ENCODE measurements at regions not wholly inside any gene's neighbourhood (a gene's known extent, or its start where the extent isn't known, plus 50 kb on each side); places are given as distances from the start of the nearest gene placed in this dataset.

GRCh38 chr2:187274146-187274545 lies 173.9 kb downstream of the CALCRL start:
- no peaks in the 10 kb centered on the region for H3K9me3 Mint-ChIP-seq (ENCODE audit: unreplicated experiment)
- H3K27me3 Mint-ChIP-seq (ENCODE audit: unreplicated experiment) = no peaks in the 10 kb centered on the region
- no peak for TF ChIP-seq CTCF (IDR thresholded peaks at IDR 0.05; ENCODE audit: partially characterized antibody, unreplicated experiment)
- no peak for DNase-seq
- no peak overlapping the region for H3K4me3 Mint-ChIP-seq (ENCODE audit: unreplicated experiment)
- H3K36me3 Mint-ChIP-seq (ENCODE audit: unreplicated experiment) = no peaks in the 10 kb centered on the region
- no peak overlapping the region for H3K27ac Mint-ChIP-seq (ENCODE audit: unreplicated experiment)
- no peaks in the 10 kb centered on the region for H3K4me1 Mint-ChIP-seq (ENCODE audit: low read depth, unreplicated experiment)

DNA sequence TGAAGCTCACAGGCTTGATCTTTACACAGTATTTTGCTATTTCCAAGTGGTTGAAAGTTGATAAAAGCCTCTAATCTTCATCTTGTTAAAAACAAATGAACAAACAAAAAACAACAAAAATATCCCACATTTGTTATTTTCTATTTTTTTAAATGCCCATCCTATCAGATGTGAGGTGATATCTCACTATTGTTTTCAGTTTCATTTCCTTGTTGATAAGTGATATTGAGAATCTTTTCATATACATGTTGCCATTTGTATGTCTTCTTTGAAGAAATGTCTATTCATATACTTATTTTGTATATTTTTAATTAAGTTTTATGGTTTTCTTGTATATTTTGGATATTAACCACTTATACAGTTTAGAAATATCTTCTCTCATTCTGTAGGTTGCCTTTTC lies 175.8 kb downstream of the CALCRL start:
- TF ChIP-seq CTCF (IDR thresholded peaks at IDR 0.05; ENCODE audit: partially characterized antibody, unreplicated experiment) = no peak
- no peaks in the 10 kb centered on the region for H3K4me1 Mint-ChIP-seq (ENCODE audit: low read depth, unreplicated experiment)

DNA sequence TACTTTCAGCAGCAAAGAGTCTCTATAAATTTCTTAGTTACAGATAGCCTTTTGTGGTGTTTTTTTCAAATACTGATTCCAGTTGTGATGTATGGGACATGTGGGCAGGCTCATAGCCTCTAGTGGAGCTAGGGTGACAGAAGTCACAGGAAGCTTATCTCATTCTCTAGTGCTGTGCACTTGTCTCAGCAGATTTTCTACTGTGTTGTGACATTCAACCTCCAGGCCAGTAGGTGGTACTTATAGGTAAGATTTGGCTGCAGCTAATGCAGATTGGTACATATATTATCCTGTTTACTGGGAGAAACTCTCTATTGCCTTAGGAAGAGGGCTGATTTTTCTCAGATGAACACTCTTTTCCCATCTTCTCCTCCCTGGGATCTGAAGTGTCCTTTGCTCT lies 176.2 kb downstream of the CALCRL start:
- Mint-ChIP-seq H3K9me3 (ENCODE audit: unreplicated experiment) (no peaks in the 10 kb centered on the region), H3K36me3 (ENCODE audit: unreplicated experiment) (no peaks in the 10 kb centered on the region), H3K27me3 (ENCODE audit: unreplicated experiment) (peaks cover under 1% of the 10 kb centered on the region), H3K4me1 (ENCODE audit: low read depth, unreplicated experiment) (no peaks in the 10 kb centered on the region), H3K27ac (ENCODE audit: unreplicated experiment) (no peak overlapping the region), H3K4me3 (ENCODE audit: unreplicated experiment) (no peak overlapping the region)
- no peak for DNase-seq
- TF ChIP-seq CTCF (IDR thresholded peaks at IDR 0.05; ENCODE audit: partially characterized antibody, unreplicated experiment) = no peak

More for the DNA sequence above, 175.8 kb downstream of the CALCRL start:
- Mint-ChIP-seq H3K4me3 (ENCODE audit: unreplicated experiment) (no peak overlapping the region), H3K36me3 (ENCODE audit: unreplicated experiment) (no peaks in the 10 kb centered on the region), H3K27ac (ENCODE audit: unreplicated experiment) (no peak overlapping the region), H3K9me3 (ENCODE audit: unreplicated experiment) (no peaks in the 10 kb centered on the region), H3K27me3 (ENCODE audit: unreplicated experiment) (no peaks in the 10 kb centered on the region)
- DNase-seq = no peak

GRCh38 chr2:187266645-187267044 lies 181.4 kb downstream of the CALCRL start:
- peaks cover 7% of the 10 kb centered on the region for H3K4me1 Mint-ChIP-seq (ENCODE audit: low read depth, unreplicated experiment)
- no peak overlapping the region for H3K27ac Mint-ChIP-seq (ENCODE audit: unreplicated experiment)
- no peaks in the 10 kb centered on the region for H3K36me3 Mint-ChIP-seq (ENCODE audit: unreplicated experiment)
- DNase-seq = no peak
- peaks cover 2% of the 10 kb centered on the region for H3K27me3 Mint-ChIP-seq (ENCODE audit: unreplicated experiment)
- H3K4me3 Mint-ChIP-seq (ENCODE audit: unreplicated experiment) = no peak overlapping the region
- H3K9me3 Mint-ChIP-seq (ENCODE audit: unreplicated experiment) = peaks cover 4% of the 10 kb centered on the region
- no peak for TF ChIP-seq CTCF (IDR thresholded peaks at IDR 0.05; ENCODE audit: partially characterized antibody, unreplicated experiment)

- Mint-ChIP-seq H3K4me1 (ENCODE audit: low read depth, unreplicated experiment) (peaks cover 7% of the 10 kb centered on the region), H3K9me3 (ENCODE audit: unreplicated experiment) (peaks cover 4% of the 10 kb centered on the region), H3K27me3 (ENCODE audit: unreplicated experiment) (peaks cover 2% of the 10 kb centered on the region), H3K36me3 (ENCODE audit: unreplicated experiment) (no peaks in the 10 kb centered on the region), H3K27ac (ENCODE audit: unreplicated experiment) (no peak overlapping the region), H3K4me3 (ENCODE audit: unreplicated experiment) (no peak overlapping the region)
- no peak for TF ChIP-seq CTCF (IDR thresholded peaks at IDR 0.05; ENCODE audit: partially characterized antibody, unreplicated experiment)
- DNase-seq = no peak
These were observed 181.9 kb downstream of the CALCRL start for GRCh38 chr2:187266147-187266546.
